ENCODE measurements at regions not wholly inside any gene's neighbourhood (a gene's known extent, or its start where the extent isn't known, plus 50 kb on each side); places are given as distances from the start of the nearest gene placed in this dataset.
A peak's percentile ranks its signal among the peaks of the same experiment; 100 is the strongest.

- Histone ChIP-seq H3K4me2 (peak overlapping the region; percentile 13; the same call in 1 of the 2 replicates), H3K27ac (ENCODE audit: low read depth) (peak overlapping the region; percentile 89), H2AFZ (no peak overlapping the region)
Observed at GRCh38 chr1:209383422-209383821, 200.1 kb upstream of the CAMK1G start.

DNA sequence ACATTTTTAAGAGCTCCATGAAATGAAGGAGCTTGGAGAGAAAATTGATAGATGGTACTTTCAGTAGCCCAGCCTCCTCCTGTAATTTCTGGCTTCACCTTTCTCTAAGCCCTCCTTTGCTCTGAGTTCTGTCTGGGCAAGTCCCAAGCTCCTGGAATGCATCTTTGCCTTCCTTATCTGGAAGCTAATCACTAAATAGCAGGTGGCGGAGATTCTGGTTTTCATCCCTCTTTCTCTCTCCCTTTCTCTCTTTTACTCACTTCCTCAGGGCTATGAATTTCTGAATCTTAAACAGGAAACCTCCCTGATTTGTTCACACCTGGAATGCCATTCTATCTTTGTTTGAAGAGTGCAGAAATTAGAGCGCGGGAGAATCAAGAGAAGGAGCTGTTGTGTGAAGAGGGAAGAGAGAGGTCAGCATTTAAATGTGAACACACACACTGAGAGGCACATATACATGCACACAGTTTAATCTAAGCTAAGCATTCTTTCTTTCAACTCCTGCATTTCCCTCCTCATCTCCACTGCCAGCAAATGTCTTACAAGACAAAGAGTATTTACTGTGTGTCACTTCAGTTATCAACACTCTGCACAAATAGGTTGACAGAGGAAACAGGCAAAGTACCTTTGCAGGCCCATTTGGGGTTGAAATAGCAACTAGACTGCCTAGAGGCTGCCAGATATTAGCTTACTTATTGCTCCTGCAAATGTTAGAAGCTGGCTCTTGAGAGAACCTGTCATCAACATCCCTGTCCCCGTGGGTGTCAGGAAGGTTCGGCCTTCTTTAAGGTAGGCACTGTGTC, 199.4 kb upstream of the CAMK1G start:
- 0 out of 2 replicates have a peak, but pooled peaks cover 3% of the 10 kb centered on the region for H3F3A ChIP-seq (replicated peaks; ENCODE audit: low read depth)
- ATAC-seq (peak; percentile 69), DNase-seq (ENCODE audit: low spot score) (peak; percentile 55)
- peaks cover 51% of the 10 kb centered on the region for H3K4me1 ChIP-seq (ENCODE audit: insufficient read depth)
- peaks cover 24% of the 10 kb centered on the region for H3K9me2 ChIP-seq (ENCODE audit: insufficient read depth)
- no peak overlapping the region for H3K4me3 ChIP-seq
- H3K27ac ChIP-seq (ENCODE audit: low read depth) = peak overlapping the region; percentile 89
- H3K36me3 Mint-ChIP-seq (ENCODE audit: low read depth) = no peaks in the 10 kb centered on the region
- H3K27me3 Mint-ChIP-seq (ENCODE audit: insufficient read depth, low read depth, poor library complexity) = peaks cover 3% of the 10 kb centered on the region
- H3K27me3 ChIP-seq (ENCODE audit: insufficient read depth) = no peaks in the 10 kb centered on the region
- no peaks in the 10 kb centered on the region for H4K20me1 ChIP-seq (replicated peaks; ENCODE audit: insufficient read depth)
- TF ChIP-seq EZH2phosphoT487 (IDR thresholded peaks at IDR 0.05; ENCODE audit: unreplicated experiment) (no peak), POLR2AphosphoS5 (IDR thresholded peaks at IDR 0.05; ENCODE audit: low read depth) (no peak), NANOG (IDR thresholded peaks at IDR 0.05; ENCODE audit: borderline replicate concordance) (0 out of 2 replicates have a peak, but pooled peaks have one; percentile 53)
- no peak overlapping the region for H2AFZ ChIP-seq
- peaks cover 46% of the 10 kb centered on the region for H3K4me1 Mint-ChIP-seq
- peak overlapping the region; percentile 70 for H3K27ac Mint-ChIP-seq
- H3K4me2 ChIP-seq = peak overlapping the region; percentile 13
- no peaks in the 10 kb centered on the region for H3K36me3 ChIP-seq (ENCODE audit: insufficient read depth)
- no peaks in the 10 kb centered on the region for H3K9me3 Mint-ChIP-seq
- no peaks in the 10 kb centered on the region for H3K79me2 ChIP-seq (replicated peaks; ENCODE audit: insufficient read depth)
- no peak overlapping the region for H3K4me3 Mint-ChIP-seq

More at GRCh38 chr1:209383422-209383821, 200.1 kb upstream of the CAMK1G start:
- 0 out of 2 replicates have a peak, but pooled peaks cover 3% of the 10 kb centered on the region for H3F3A ChIP-seq (replicated peaks; ENCODE audit: low read depth)
- Mint-ChIP-seq H3K27me3 (ENCODE audit: insufficient read depth, low read depth, poor library complexity) (no peaks in the 10 kb centered on the region), H3K9me3 (no peaks in the 10 kb centered on the region), H3K36me3 (ENCODE audit: low read depth) (no peaks in the 10 kb centered on the region), H3K27ac (peak overlapping the region; percentile 70), H3K4me1 (peaks cover 46% of the 10 kb centered on the region), H3K4me3 (no peak overlapping the region)
- no peak overlapping the region for H3K4me3 ChIP-seq
- ATAC-seq = no peak
- no peak for TF ChIP-seq JUNB (IDR thresholded peaks at IDR 0.05; ENCODE audit: unreplicated experiment)
- no peaks in the 10 kb centered on the region for H3K79me2 ChIP-seq (replicated peaks; ENCODE audit: insufficient read depth)
- no peaks in the 10 kb centered on the region for H3K27me3 ChIP-seq (ENCODE audit: insufficient read depth)
- H3K4me1 ChIP-seq (ENCODE audit: insufficient read depth) = peaks cover 51% of the 10 kb centered on the region
- H3K9me2 ChIP-seq (ENCODE audit: insufficient read depth) = peaks cover 24% of the 10 kb centered on the region
- no peaks in the 10 kb centered on the region for H3K36me3 ChIP-seq (ENCODE audit: insufficient read depth)
- no peaks in the 10 kb centered on the region for H4K20me1 ChIP-seq (replicated peaks; ENCODE audit: insufficient read depth)
- DNase-seq (ENCODE audit: low spot score) = no peak

DNA sequence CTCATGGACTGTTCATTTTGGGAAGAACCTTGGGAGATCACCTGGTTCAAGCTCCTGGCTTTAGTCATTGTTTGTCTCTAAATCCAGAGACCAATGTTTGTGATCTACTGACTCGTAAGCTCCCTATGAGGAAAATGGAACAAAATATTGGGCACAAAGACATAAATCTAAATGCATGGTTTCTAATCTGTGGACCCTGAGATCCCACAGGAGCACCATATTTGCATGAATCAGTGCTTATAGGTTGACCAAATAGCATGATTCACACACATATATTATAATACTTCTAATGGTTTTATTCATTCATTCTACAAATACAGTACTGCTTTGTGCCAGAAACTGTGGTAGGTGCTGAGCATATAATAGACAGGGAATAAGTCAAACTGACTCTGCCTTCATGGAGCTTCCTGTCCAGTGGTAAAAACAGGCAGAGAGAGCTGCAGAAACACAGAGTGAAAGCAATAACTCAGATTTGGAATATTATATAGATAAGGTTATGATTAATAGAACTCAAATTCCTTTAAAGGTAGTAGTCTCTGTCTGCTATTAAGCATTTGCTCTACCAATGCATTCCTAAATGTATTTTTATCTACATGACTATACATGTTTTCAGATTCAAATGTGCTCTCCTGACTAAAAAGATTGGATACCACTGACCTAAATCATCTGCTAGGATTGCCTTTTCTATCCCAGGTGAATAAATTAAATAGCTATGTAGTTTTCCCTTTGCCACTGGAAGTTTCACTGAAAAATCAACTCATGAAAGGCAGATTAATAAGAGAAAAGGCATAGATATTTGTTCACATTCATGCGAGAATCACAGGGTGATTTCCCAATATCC, 198.6 kb upstream of the CAMK1G start:
- peak overlapping the region; percentile 70 for H3K27ac Mint-ChIP-seq
- H3K4me1 Mint-ChIP-seq = peaks cover 46% of the 10 kb centered on the region
- H3K36me3 Mint-ChIP-seq (ENCODE audit: low read depth) = peaks cover 4% of the 10 kb centered on the region; the same call in 2 of the 3 replicates
- peak overlapping the region; percentile 89 for H3K27ac ChIP-seq (ENCODE audit: low read depth)
- peaks cover 4% of the 10 kb centered on the region for H3K27me3 Mint-ChIP-seq (ENCODE audit: insufficient read depth, low read depth, poor library complexity)
- ATAC-seq (no peak), DNase-seq (ENCODE audit: low spot score) (no peak)
- H3K79me2 ChIP-seq (replicated peaks; ENCODE audit: insufficient read depth) = no peaks in the 10 kb centered on the region
- H3K27me3 ChIP-seq (ENCODE audit: insufficient read depth) = no peaks in the 10 kb centered on the region
- peak overlapping the region; percentile 33 for H3K4me2 ChIP-seq
- peaks cover 27% of the 10 kb centered on the region for H3K9me2 ChIP-seq (ENCODE audit: insufficient read depth)
- 0 out of 2 replicates have a peak, but pooled peaks cover 3% of the 10 kb centered on the region for H3F3A ChIP-seq (replicated peaks; ENCODE audit: low read depth)
- no peak overlapping the region for H2AFZ ChIP-seq
- H4K20me1 ChIP-seq (replicated peaks; ENCODE audit: insufficient read depth) = no peaks in the 10 kb centered on the region
- H3K4me3 Mint-ChIP-seq = no peak overlapping the region
- H3K9me3 Mint-ChIP-seq = no peaks in the 10 kb centered on the region
- H3K4me1 ChIP-seq (ENCODE audit: insufficient read depth) = peaks cover 51% of the 10 kb centered on the region
- H3K4me3 ChIP-seq = no peak overlapping the region
- H3K36me3 ChIP-seq (ENCODE audit: insufficient read depth) = no peaks in the 10 kb centered on the region
- TF ChIP-seq, protein P1, sequence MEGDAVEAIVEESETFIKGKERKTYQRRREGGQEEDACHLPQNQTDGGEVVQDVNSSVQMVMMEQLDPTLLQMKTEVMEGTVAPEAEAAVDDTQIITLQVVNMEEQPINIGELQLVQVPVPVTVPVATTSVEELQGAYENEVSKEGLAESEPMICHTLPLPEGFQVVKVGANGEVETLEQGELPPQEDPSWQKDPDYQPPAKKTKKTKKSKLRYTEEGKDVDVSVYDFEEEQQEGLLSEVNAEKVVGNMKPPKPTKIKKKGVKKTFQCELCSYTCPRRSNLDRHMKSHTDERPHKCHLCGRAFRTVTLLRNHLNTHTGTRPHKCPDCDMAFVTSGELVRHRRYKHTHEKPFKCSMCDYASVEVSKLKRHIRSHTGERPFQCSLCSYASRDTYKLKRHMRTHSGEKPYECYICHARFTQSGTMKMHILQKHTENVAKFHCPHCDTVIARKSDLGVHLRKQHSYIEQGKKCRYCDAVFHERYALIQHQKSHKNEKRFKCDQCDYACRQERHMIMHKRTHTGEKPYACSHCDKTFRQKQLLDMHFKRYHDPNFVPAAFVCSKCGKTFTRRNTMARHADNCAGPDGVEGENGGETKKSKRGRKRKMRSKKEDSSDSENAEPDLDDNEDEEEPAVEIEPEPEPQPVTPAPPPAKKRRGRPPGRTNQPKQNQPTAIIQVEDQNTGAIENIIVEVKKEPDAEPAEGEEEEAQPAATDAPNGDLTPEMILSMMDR (conservative IDR thresholded peaks at IDR 0.05; ENCODE audit: low read depth in 2 of 2) = no peak
- TF ChIP-seq POLR2AphosphoS5 (IDR thresholded peaks at IDR 0.05; ENCODE audit: low read depth) = no peak
- TF ChIP-seq, protein P2, sequence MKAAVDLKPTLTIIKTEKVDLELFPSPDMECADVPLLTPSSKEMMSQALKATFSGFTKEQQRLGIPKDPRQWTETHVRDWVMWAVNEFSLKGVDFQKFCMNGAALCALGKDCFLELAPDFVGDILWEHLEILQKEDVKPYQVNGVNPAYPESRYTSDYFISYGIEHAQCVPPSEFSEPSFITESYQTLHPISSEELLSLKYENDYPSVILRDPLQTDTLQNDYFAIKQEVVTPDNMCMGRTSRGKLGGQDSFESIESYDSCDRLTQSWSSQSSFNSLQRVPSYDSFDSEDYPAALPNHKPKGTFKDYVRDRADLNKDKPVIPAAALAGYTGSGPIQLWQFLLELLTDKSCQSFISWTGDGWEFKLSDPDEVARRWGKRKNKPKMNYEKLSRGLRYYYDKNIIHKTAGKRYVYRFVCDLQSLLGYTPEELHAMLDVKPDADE (IDR thresholded peaks at IDR 0.05) = no peak
- TF ChIP-seq CREB1 (CRISPR knock-in tag; IDR thresholded peaks at IDR 0.05; ENCODE audit: low read depth) = no peak
- TF ChIP-seq JUNB (IDR thresholded peaks at IDR 0.05; ENCODE audit: unreplicated experiment) = no peak
- TF ChIP-seq REST (IDR thresholded peaks at IDR 0.05; ENCODE audit: unreplicated experiment) = no peak

Data from GM23338 (cell line).